ENCODE measurements at regions not wholly inside any gene's neighbourhood (a gene's known extent, or its start where the extent isn't known, plus 50 kb on each side); places are given as distances from the start of the nearest gene placed in this dataset.

DNA sequence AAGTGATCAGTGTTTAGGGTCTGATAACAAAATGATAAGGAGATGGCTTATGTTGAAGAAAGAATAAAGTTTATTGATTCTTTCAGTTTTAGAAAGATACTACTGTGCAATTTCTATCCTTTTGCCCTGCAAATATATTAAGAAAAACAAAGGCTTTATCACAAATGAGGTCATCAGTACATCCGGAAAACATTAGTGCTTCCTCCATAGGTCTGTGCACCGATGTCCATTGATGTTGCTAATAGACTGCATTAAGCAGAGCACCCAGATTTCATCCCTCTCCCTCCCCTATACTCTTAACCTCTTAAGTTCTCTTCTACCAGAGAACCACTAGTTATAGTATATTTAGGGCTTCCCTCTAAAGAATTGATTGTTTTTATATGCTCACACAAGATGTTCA is 53.7 kb upstream of the HHIP start:
- H3K4me1 ChIP-seq (ENCODE audit: control insufficient read depth, insufficient read depth, low read length): no peaks in the 10 kb centered on the region
- no peak overlapping the region for H3K4me3 ChIP-seq (ENCODE audit: low read length)
- no peak overlapping the region for H3K9ac ChIP-seq (ENCODE audit: low read length)
- no peak overlapping the region for H3K27ac ChIP-seq (ENCODE audit: low read depth, low read length)
- H3K27me3 ChIP-seq (ENCODE audit: control insufficient read depth, insufficient read depth, low read length): no peaks in the 10 kb centered on the region
- H3K36me3 ChIP-seq (ENCODE audit: control insufficient read depth, insufficient read depth, low read length): no peaks in the 10 kb centered on the region

DNA sequence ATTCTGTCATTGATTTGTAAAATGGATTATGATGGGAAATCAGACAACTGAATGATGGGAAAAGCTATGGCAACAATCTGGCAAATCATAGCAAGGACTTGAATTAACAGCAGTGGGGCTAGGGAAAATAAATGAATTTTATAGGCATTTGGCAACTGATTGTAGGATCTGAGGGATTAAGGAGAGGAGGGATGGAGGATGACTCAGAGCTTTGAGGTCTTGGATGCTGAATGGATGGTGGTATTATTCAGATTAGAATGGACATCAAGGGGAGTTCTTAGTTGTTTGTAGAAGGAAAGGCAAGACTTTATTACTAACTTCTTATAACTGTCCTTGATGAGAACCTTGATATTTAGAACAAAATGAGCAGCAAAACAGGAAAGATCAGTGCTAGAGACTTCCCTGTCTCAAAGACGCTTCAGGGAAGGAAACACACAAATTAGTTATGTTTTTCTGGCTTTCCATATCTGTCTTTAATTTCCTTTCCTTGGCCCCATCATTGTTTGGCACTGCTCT is 51.4 kb upstream of the HHIP start:
- no peaks in the 10 kb centered on the region for H3K27me3 ChIP-seq (ENCODE audit: control insufficient read depth, insufficient read depth, low read length)
- no peak overlapping the region for H3K27ac ChIP-seq (ENCODE audit: low read depth, low read length)
- no peak overlapping the region for H3K4me3 ChIP-seq (ENCODE audit: low read length)
- H3K9ac ChIP-seq (ENCODE audit: low read length): no peak overlapping the region
- no peaks in the 10 kb centered on the region for H3K36me3 ChIP-seq (ENCODE audit: control insufficient read depth, insufficient read depth, low read length)
- no peaks in the 10 kb centered on the region for H3K4me1 ChIP-seq (ENCODE audit: control insufficient read depth, insufficient read depth, low read length)

DNA sequence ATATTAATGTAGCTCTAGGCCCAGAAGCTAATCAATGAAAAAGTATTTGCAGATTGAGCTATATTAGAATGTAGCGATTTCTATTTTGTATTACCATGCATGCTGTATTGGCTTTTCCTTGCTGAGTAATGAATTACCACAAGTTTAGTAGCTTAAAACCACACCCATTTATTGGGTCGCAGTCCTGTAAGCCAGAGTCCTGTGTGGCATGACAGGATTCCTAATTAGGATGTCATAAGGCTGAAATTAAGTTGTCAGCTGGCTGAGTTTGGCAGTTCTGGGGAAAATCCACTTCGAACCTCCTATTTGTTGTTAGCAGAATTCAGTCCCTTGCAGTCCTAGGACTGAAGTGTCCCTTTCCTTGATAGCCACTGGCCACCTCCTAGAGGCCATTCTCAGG is 50.3 kb upstream of the HHIP start:
- Histone ChIP-seq H3K36me3 (ENCODE audit: control insufficient read depth, insufficient read depth, low read length) (no peaks in the 10 kb centered on the region), H3K4me1 (ENCODE audit: control insufficient read depth, insufficient read depth, low read length) (no peaks in the 10 kb centered on the region), H3K27ac (ENCODE audit: low read depth, low read length) (no peak overlapping the region), H3K27me3 (ENCODE audit: control insufficient read depth, insufficient read depth, low read length) (no peaks in the 10 kb centered on the region), H3K9ac (ENCODE audit: low read length) (no peak overlapping the region), H3K4me3 (ENCODE audit: low read length) (no peak overlapping the region)

Measured in rectal smooth muscle tissue (tissue), 1 donor.